ENCODE measurements at regions not wholly inside any gene's neighbourhood (a gene's known extent, or its start where the extent isn't known, plus 50 kb on each side); places are given as distances from the start of the nearest gene placed in this dataset.

DNA sequence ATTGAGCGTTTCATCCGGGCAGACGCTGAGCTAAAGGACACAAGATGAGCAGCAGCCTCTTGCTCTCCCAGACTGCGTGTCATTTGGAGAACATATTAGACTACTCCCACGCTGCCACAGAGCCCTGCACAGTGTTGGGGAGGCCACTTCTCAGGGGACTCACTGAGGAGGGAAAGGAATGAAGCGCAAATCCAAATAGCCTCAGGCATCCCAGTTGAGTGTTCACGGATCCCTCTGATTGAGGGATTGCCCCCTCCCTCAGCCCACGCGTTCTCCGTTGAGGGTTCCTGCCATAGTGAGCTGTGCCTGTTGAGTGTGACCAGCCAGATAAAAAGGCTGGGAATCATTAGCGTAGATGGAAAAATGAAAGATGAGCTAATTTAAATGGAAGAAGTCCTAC lies 563.4 kb downstream of the ACTR3B start:
- intact Hi-C loops (cut with DNase I) = no loop called here
- DNase-seq (ENCODE audit: low spot score) = no peak

DNA sequence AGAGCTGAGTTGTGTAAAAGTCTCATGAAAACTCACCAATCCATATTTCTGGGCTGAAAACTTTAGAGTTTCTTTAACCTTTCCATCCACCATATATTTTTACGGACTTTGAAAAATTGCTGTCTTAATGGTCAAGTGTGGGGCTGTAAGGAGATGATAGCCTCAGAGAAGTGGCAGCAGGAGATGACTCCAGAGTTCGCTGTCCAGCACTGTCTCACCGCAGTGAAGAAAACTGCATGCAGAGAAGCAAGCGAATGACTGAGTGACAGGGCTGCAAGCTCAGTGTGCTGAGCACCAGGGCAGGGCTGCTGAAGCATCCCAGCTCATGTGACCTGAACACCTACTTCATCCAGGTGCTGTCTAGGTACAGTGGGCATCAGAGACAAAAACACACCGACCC lies 564.5 kb downstream of the ACTR3B start:
- intact Hi-C loops (cut with DNase I) = no loop called here
- no peak for DNase-seq (ENCODE audit: low spot score)

DNA sequence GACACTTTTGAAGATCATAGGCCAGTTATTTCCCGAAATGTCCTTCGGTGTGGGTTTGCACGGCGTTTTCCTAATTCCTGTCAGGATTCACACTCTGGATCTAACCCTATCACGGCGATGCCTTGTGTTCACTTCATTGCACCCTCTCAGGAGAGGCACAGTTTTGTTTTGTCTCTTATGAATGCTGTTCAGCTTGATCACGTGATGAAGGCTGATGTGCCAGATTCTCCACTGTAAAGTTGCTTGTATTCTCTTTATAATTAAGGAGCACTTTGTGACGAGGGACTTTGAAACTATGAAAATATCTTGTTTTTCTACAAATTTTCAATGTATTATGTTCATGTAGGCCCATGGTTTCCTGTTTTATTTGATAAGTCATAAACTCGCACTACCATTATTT lies 568.1 kb downstream of the ACTR3B start:
- DNase-seq (ENCODE audit: low spot score) = no peak
- intact Hi-C loops (cut with DNase I) = no loop called here

DNA sequence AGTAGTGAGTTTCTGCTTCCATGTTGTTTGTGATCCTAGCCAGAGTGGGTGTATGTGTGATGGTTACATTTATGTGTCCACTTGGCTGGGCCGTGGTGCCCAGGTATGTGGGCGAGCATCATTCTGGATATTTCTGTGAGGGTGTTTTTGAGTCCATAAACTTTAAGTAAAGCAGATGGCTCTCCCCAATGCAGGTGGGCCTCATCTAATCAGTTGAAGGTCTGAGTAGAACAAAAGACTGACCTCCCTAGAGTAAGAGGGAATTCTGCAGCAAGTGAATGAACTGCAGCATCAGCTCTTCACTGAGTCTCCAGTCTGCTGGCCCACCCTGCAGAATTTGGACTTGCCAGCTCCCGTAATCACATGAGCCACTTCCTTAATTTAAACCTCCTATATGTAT lies 571.9 kb downstream of the ACTR3B start:
- DNase-seq (ENCODE audit: low spot score) = no peak
- intact Hi-C loops (cut with DNase I) = no loop called here

DNA sequence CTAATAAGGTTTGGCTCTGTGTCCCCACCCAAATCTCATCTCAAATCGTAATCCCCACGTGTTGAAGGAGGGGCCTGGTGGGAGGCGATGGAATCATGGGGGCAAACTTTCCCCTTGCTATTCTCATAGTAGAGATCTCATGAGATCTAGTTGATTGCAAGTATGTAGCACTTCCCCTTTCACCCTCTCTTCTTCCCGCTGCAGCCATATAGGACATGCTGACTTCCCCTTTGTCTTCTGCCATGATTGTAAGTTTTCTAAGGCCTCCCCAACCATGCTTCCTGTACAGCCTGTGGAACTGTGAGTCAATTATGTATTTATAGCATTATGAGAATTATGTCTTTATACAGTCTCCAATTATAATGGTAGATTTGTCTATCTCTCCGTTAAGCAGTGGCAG lies 594.5 kb downstream of the ACTR3B start:
- no peak for DNase-seq (ENCODE audit: low spot score)
- intact Hi-C loops (cut with DNase I) = no loop called here

DNA sequence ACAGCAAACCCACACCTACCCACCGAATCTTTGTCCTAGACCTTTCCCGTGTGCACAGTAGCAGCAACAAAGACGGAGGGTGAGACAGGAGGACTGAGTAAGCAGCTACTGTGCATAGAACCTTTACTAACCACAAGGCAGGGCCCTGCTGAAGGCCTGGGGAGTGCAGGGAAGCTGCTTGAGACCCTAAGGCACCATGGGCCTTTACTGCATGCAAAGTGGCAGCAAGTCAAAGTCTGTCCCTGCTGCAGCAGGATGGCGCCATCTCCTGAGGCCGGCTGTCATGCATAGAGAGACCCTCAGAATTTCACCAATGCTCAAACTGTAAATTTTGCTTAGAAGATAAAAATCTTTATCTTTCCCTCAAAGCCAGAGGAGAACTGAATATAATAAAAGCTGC lies 610.5 kb downstream of the ACTR3B start:
- DNase-seq (ENCODE audit: low spot score) = no peak
- intact Hi-C loops (cut with DNase I) = no loop called here

DNA sequence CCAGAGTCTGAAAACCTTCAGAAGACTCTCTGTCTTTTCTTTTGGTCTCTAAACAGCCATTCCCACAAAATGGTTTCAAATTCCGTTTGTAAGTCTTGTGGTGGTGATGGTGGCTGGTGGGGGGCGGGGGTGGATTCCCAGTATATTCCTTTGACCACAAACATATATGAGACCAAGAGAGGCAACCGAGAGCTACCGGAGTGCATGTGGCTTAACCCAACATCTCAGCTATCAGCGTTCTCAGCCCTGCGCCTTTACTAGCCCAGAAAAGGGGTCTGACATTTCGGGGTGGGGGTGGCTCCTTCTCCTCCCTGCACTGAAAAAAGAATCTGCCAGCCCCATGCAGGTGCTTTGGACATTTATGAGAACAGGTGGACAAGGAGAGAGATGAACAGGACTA lies 621.1 kb downstream of the ACTR3B start:
- intact Hi-C loops (cut with DNase I) = no loop called here
- DNase-seq (ENCODE audit: low spot score) = no peak

DNA sequence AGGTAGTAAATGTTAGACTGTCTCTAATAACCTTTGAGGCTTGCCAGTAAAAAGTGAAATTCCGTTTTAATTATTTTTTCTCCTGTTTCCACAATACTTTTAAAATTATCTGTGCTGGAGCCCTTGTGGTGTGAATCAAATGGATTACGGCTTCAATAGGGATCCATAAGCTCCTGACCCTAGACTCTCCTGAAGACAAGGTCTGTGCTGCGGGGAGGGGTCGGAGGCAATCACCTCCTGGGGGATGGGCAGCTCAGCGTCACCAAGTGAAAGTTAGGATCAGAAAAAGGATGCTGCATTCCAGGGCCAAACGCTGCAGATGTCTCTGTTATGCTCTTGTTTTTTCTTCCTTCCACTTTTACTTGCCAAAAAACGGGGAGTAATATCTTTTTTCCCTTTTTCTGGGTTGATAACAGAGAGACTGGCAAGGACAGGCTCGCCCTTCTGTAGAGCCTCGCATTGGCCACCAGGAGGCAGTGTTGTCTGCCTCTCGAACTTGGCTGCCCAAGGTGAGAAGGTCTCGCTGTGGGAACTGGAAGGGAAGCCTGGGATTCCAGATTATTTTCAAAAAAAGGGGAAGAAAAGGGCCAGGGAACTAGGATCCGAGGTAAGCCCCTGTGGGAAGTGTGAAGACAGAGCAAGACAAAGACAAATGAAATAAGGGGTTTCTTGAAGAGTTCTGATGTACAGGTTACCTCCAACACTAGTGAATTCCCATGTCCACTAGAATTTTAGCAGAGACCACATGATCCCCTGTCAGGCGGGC lies 621.9 kb downstream of the ACTR3B start:
- intact Hi-C loops (cut with DNase I) = no loop called here
- DNase-seq (ENCODE audit: low spot score) = no peak

DNA sequence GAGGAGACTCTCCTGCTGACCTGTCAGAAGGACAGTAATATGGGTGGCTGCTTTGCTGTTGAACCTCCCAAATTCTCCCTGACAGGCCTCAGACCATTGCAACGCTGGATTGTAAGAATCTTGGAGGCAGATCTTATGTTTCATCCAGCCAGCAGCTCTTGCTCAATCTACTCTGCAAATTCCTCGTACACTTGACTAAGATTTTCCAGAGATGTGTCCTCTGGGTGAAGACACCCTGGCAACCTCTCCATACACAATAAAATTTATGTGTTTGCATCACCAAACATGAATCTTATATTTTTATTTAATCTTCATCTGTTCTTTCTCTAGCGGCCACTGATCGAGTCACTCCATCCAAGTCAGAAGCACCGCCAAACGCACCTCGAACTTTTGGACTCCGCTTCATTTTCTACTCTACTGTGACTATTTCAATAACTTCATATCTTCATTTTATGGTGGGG lies 623.1 kb downstream of the ACTR3B start:
- DNase-seq (ENCODE audit: low spot score) = no peak
- intact Hi-C loops (cut with DNase I) = no loop called here

DNA sequence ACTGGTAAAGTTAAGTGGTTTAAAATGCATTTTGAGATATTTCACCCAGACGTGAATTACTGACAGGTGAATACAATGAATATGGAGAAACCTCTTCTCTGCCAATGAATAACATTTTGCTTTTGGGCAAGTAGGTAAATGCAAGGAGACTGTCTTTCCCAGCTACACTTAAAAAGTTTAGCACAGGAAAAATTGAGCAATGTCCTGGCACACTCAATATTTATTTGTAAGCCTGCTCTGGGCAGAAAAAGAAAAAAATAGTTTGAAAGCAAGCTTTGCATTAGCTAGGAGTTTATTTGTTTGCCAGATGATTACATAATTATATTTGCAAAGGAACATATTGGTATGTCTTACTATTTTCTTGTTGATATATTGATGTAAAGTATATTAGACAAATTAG lies 624.2 kb downstream of the ACTR3B start:
- DNase-seq (ENCODE audit: low spot score) = no peak
- intact Hi-C loops (cut with DNase I) = no loop called here

DNA sequence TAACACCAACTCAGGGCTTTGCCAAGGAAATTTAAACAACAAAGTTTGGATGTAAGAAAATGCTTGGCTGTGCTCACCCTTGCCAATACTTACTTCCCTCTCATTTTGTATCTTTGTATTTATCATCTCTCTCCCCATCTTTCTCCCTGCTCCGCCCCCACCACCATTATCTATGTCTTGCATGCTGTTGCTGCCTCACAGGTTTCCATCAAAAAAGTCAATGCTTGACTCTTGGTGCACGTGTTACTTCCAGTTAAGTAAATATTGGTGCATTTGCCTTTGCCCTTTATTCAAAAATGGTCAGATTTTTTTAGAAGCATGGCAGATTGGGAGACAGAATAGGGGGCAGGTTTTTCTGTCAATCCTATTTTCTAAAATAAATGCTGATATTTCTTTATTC lies 626.0 kb downstream of the ACTR3B start:
- no peak for DNase-seq (ENCODE audit: low spot score)
- intact Hi-C loops (cut with DNase I) = no loop called here

DNA sequence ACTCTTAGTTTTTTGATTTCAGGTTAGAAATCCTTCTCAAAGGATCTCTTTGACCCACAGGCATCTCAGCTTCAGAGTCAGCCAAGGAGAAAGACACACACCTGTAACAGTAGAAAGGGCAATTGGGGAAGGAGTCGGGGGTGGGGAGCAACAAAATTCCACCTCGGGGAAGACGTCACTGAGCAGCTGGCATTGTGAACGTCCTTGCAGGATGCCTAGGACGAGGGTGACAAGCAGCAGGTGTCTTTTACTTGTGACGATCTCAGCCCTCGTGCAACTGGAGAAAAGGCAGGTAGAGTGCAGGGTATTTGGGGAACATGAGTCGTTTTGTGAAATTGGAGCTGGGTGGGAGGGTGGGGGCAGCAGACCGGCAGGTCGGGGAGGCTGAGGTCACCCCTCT lies 627.0 kb downstream of the ACTR3B start:
- intact Hi-C loops (cut with DNase I) = no loop called here
- no peak for DNase-seq (ENCODE audit: low spot score)

DNA sequence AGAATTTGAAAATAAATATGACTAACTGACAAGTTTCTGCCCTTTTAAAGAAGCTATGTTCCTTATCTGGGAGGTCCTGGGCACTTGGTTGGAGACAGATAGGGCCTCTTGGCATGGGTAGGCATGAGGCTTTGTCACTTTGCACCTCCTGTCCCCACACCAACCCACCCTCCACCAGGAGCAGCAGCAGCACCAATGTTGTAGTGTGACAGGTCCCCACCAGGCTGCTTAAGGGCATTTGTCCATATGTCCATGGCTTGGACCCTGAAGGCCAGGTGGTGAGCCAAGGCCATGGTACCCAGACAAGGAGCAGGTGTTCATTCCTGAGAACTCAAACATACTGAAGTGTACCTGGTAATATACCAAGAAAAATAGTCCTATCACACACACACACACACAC lies 629.1 kb downstream of the ACTR3B start:
- DNase-seq (ENCODE audit: low spot score) = no peak
- intact Hi-C loops (cut with DNase I) = no loop called here

DNA sequence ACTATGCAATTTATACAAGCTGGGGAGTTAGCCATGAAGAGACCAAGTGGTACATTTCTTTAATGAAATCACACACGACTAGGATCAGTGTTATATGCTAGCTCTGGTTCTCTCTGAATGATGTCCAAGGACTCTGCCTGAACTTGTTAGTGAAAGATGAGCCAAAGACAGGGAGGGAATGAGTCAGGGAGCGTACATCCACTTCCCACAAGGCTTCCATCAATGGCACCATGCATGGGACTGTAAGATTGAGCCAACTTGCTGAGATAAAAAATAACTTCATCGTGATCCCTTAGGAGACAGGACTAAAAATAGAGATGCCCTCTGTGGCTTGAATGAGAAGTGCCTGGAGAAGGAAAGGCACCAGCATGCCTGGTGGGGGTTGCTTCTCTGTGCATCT lies 629.7 kb downstream of the ACTR3B start:
- intact Hi-C loops (cut with DNase I) = no loop called here
- no peak for DNase-seq (ENCODE audit: low spot score)

DNA sequence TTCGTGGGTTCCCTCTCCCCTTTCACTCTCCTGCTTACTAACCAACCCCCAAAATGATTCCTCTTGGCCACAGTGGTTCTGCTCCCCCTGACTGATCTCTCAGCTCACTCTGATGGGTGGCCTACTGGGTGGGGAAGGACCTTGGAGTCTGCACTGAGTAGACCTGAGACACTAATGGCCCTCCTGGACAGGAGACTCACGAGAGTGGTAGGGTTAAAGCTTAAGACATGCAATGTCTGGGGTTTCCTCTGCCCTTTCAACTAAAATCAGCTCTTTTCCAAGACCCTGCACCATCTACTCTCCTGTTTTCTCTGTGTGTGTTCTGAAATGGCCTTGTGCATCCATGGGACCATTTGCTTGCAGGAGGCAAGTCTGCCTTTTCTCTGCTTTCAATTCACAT lies 631.4 kb downstream of the ACTR3B start:
- no peak for DNase-seq (ENCODE audit: low spot score)
- intact Hi-C loops (cut with DNase I) = no loop called here

DNA sequence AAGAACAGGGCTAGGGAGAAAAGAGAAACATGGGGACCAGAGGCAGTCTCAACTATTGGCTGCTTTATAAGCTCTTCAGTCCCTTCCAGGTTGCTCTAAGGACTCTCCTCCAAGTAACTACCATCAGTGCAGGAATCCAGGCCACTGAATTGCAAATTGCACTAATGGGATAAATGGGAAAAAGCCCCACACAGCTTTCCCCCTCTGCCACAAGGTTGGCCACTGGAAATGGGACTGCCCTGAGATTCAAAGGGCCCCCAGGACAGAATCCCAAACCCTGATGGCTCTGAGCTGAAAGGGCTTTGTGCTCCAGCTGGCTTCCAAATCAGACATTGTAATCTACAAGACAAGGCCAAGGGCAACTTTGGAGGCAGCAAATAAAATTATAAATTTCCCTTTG lies 633.2 kb downstream of the ACTR3B start:
- intact Hi-C loops (cut with DNase I) = no loop called here
- no peak for DNase-seq (ENCODE audit: low spot score)

DNA sequence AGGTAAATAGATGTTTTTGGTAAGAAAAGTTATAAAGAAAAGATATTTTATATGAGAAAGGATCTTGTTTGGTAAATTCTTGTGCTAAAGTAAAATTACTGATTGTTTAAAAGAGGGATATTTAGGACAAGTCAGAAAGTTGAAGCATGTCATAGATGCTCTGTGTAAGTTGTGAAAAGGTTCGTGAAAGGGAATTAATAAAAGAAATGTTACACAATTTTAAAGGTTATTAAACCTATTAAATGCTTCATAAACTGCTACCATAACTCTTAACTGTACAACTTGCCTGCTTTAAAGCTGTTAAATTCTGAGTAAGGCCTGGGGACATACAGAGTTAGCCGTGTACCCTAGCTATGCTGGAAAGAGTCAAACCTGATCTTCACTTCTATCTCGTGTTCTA lies 634.1 kb downstream of the ACTR3B start:
- no peak for DNase-seq (ENCODE audit: low spot score)
- intact Hi-C loops (cut with DNase I) = no loop called here

DNA sequence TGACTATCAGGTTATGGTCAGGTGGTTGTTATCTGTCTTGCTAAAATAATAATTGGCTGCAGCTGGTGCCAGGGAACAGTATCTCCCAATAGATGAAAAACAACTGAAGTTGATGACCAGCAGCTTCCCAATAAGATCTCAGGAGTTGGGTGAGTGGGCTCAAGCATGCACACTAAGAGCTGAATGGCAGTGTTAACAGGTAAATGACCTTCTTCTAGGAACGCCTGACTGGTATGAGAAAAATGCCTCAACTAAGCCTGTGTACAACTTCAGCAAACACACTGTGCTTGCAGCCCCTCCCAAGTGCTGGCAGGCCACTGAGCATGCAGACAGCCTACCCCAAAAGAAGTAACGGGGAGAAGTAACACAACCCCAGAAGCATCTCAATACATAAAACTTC lies 636.9 kb downstream of the ACTR3B start:
- no peak for DNase-seq (ENCODE audit: low spot score)
- intact Hi-C loops (cut with DNase I) = no loop called here

DNA sequence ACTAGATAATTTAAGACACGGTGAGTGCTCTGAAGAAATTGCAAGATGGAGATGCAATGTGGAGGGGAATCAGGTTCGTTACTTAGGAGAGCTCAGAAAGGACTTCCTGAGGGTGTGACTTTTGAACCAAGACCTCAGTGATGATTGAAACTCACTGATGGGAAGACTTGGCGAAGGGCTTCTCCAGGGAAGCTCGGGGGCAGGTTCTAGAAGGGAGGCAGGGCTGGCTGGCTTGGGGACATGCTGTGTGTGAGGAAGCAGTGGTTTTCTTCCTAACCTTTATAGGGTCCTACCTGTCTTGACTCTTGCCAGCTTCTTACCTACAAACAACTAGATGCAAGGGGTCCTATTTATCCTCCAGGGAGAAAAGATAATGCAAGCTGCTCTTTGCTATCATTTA lies 637.9 kb downstream of the ACTR3B start:
- intact Hi-C loops (cut with DNase I) = no loop called here
- DNase-seq (ENCODE audit: low spot score) = no peak

DNA sequence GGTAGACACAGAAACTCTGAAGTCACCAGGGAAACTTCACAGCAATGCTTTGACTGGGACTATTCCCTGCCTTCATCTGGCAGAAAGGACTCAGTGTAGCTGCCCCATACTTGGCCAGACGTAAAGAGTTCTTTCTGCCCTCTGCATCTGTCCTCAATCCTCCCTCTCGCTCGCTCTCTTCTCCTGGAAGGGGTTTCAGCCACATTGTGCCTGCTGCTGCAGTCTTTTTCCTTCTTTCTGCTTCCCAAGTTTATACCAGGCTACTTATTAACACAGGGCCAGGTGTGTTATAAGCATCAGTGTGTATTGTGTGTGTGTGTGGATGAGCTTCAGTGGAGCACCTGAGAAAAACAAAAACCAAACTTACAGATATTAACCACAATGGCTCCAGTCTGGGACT lies 638.4 kb downstream of the ACTR3B start:
- intact Hi-C loops (cut with DNase I) = no loop called here
- no peak for DNase-seq (ENCODE audit: low spot score)

DNA sequence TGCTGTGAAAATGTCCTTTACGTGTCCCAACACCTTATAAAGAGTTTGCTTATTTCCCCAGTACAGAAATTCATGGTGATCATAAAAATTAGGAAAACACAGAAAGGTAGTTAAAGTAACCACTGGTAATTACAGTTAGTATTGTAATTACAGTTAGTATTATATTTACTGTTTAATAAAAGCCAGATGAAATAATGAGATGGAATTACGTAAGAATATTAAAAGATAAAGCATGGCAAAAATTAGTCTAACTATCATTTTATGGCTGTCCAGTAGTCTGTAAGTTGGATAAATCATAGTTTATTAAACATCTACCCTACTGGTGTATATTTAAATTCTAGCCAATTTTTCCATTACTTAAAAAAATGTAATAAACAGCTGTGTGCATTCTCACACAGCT lies 638.8 kb downstream of the ACTR3B start:
- no peak for DNase-seq (ENCODE audit: low spot score)
- intact Hi-C loops (cut with DNase I) = no loop called here
